ENCODE measurements at regions not wholly inside any gene's neighbourhood (a gene's known extent, or its start where the extent isn't known, plus 50 kb on each side); places are given as distances from the start of the nearest gene placed in this dataset.

- DNase-seq, result no peak
These were observed 145.3 kb downstream of the VEGFA start for GRCh38 chr6:43915208-43915869.

- DNase-seq, result no peak
These were observed 144.5 kb downstream of the VEGFA start for GRCh38 chr6:43914272-43915147.

- no peak for DNase-seq
These were observed 143.6 kb downstream of the VEGFA start for GRCh38 chr6:43913375-43914271.

- DNase-seq, result no peak
These were observed 142.8 kb downstream of the VEGFA start for GRCh38 chr6:43912598-43913371.

GRCh38 chr6:43912116-43912577, 142.1 kb downstream of the VEGFA start:
- no peak for DNase-seq

GRCh38 chr6:43911354-43912115, 141.5 kb downstream of the VEGFA start:
- DNase-seq, result no peak

GRCh38 chr6:43910638-43911353, 140.8 kb downstream of the VEGFA start:
- no peak for DNase-seq

- DNase-seq, result no peak
These were observed 140.2 kb downstream of the VEGFA start for GRCh38 chr6:43910149-43910637.

GRCh38 chr6:43909474-43910148, 139.6 kb downstream of the VEGFA start:
- no peak for DNase-seq

GRCh38 chr6:43907789-43908472, 137.9 kb downstream of the VEGFA start:
- no peak for DNase-seq

- no peak for DNase-seq
These were observed 137.3 kb downstream of the VEGFA start for GRCh38 chr6:43907312-43907711.

GRCh38 chr6:43904311-43905123, 134.5 kb downstream of the VEGFA start:
- no peak for DNase-seq

GRCh38 chr6:43903739-43904290, 133.8 kb downstream of the VEGFA start:
- no peak for DNase-seq

- DNase-seq, result no peak
These were observed 131.8 kb downstream of the VEGFA start for GRCh38 chr6:43901733-43902230.

GRCh38 chr6:43900916-43901732, 131.1 kb downstream of the VEGFA start:
- DNase-seq, result no peak

- no peak for DNase-seq
These were observed 130.5 kb downstream of the VEGFA start for GRCh38 chr6:43900560-43900915.

GRCh38 chr6:43899830-43900229, 129.8 kb downstream of the VEGFA start:
- DNase-seq, result no peak
